ENCODE measurements at regions not wholly inside any gene's neighbourhood (a gene's known extent, or its start where the extent isn't known, plus 50 kb on each side); places are given as distances from the start of the nearest gene placed in this dataset.

- no peak for TF ChIP-seq CHD2 (IDR thresholded peaks at IDR 0.05; ENCODE audit: low read length)
- no peak for TF ChIP-seq BRCA1 (IDR thresholded peaks at IDR 0.05; ENCODE audit: low read depth, low read length)
- no peak for TF ChIP-seq ATF3 (IDR thresholded peaks at IDR 0.05; ENCODE audit: insufficient read depth, low read depth, low read length)
- no peak for TF ChIP-seq NRF1 (IDR thresholded peaks at IDR 0.05; ENCODE audit: low read depth, low read length)
- no peak for TF ChIP-seq TAF7 (optimal IDR thresholded peaks at IDR 0.05; ENCODE audit: borderline replicate concordance, low read depth, low read length)
- no peak for TF ChIP-seq ATF2 (IDR thresholded peaks at IDR 0.05; ENCODE audit: low read length)
These were observed 154.0 kb upstream of the ARL4C start (continued) for GRCh38 chr2:234650911-234651310.
